PC-9 (cell line): ENCODE measurements at regions not wholly inside any gene's neighbourhood (a gene's known extent, or its start where the extent isn't known, plus 50 kb on each side); places are given as distances from the start of the nearest gene placed in this dataset.

Experiments
- BruUV-seq: library from RNA; stranded (reverse); fragments of 400-500 nt; replicated peaks from 2 replicates; lab custom pipeline; 2021; lab: Mats Ljungman, UMichigan
- CTCF ChIA-PET: fragments of 300-600 bp; sonication (Branson Sonifier 250); formaldehyde crosslinking; loops from one replicate; lab custom pipeline; 2022; ENCODE audit warnings: antibody characterized with exemption; lab: Charles Lee
- POLR2A ChIA-PET: fragments of 300-600 bp; sonication (Branson Sonifier 250); formaldehyde crosslinking; loops from one replicate; lab custom pipeline; 2022; ENCODE audit warnings: antibody characterized with exemption; ENCODE audit not compliant: unreplicated experiment; lab: Charles Lee
- DNase-seq, 2 experiments: peaks; one replicate each; pipeline versions ENCODE4 v3.0.0 to v3.0.0-alpha.2; 2015 to 2022; ENCODE audit warnings: mixed read lengths in 1 of 2
- H2AFZ ChIP-seq: fragments of 200-600 bp; sonication (generic); 2 replicates; pipeline ENCODE4 v1.8.1; 2017; ENCODE audit warnings: antibody characterized with exemption
- H3F3A ChIP-seq: fragments of 200-600 bp; sonication (generic); 2 replicates; pipeline ENCODE4 v1.8.1; 2017; ENCODE audit warnings: antibody characterized with exemption, mild to moderate bottlenecking, low read depth; ENCODE audit not compliant: insufficient read depth
- H3K27ac ChIP-seq: fragments of 200-600 bp; sonication (generic); 2 replicates; pipeline ENCODE4 v1.6.1; 2016; ENCODE audit warnings: mixed run types
- H3K27me3 ChIP-seq: fragments of 200-600 bp; sonication (generic); 2 replicates; pipeline ENCODE4 v1.6.1; 2016; ENCODE audit warnings: low read depth, mixed run types; ENCODE audit not compliant: insufficient read depth
- H3K36me3 ChIP-seq: fragments of 200-600 bp; sonication (generic); 2 replicates; pipeline ENCODE4 v1.6.1; 2016; ENCODE audit warnings: low read depth, mixed run types
- H3K4me1 ChIP-seq: fragments of 200-600 bp; sonication (generic); replicated peaks from 2 replicates; pipeline ENCODE4 v1.6.1; 2016; ENCODE audit warnings: mixed run types; ENCODE audit not compliant: insufficient read depth
- H3K4me2 ChIP-seq: fragments of 200-600 bp; sonication (generic); 2 replicates; pipeline ENCODE4 v1.6.1; 2017; ENCODE audit warnings: mixed run types
- H3K4me3 ChIP-seq: fragments of 200-600 bp; sonication (generic); 2 replicates; pipeline ENCODE4 v1.6.1; 2016; ENCODE audit warnings: mixed run types
- H3K79me2 ChIP-seq: fragments of 200-600 bp; sonication (generic); 2 replicates; pipeline ENCODE4 v1.6.1; 2017; ENCODE audit warnings: low read depth, mixed run types
- H3K9me2 ChIP-seq: fragments of 200-600 bp; sonication (generic); 2 replicates; pipeline ENCODE4 v1.8.1; 2017; ENCODE audit warnings: mild to moderate bottlenecking; ENCODE audit not compliant: insufficient read depth
- H3K9me3 ChIP-seq: fragments of 200-600 bp; sonication (generic); 2 replicates; pipeline ENCODE4 v1.8.1; 2016; ENCODE audit warnings: low read depth; ENCODE audit not compliant: insufficient read depth
- H4K20me1 ChIP-seq: fragments of 200-600 bp; sonication (generic); 2 replicates; pipeline ENCODE4 v1.8.1; 2017; ENCODE audit not compliant: insufficient read depth
- EZH2 ChIP-seq: fragments of 200-600 bp; sonication (generic); IDR thresholded peaks from 2 replicates; pipeline ENCODE4 v1.8.0; 2017; ENCODE audit warnings: antibody characterized with exemption, low read depth
- intact Hi-C: fragments of 100-400 bp; cut with micrococcal nuclease; formaldehyde crosslinking; loops from one replicate; pipeline ENCODE4 v1.10.0; 2022; ENCODE audit not compliant: unreplicated experiment
- TF ChIP-seq, protein P1 (sequence below): fragments of 200-600 bp; sonication (generic); conservative IDR thresholded peaks from 2 replicates; pipeline ENCODE4 v1.6.1; 2017; ENCODE audit warnings: mixed run types, antibody characterized with exemption, mild to moderate bottlenecking, moderate library complexity

DNA sequence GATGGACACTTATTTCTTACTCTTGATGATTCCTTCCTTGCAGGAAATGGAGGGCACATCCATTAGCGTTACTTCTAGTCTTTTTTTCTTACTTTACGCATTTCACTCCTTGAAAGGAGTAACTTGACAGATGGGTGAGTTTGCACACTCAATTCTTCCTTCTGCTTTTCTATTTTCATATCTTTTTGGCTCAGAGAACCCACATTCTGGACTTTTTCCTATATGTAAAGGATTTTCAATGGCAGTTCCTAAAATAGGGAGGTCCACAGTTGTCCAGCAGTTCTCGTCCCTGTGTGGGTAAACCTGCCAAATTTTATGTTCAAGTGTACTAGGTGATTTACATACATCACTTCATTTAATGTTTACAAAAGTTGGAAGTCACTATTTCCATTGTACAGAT, 440.0 kb upstream of the KIRREL3 start:
- Histone ChIP-seq H3K79me2 (no peaks in the 10 kb centered on the region), H3K9me3 (no peaks in the 10 kb centered on the region), H4K20me1 (no peaks in the 10 kb centered on the region), H3K4me2 (no peak overlapping the region), H3K27me3 (no peaks in the 10 kb centered on the region), H3K27ac (no peak overlapping the region), H3F3A (no peaks in the 10 kb centered on the region), H3K4me3 (no peak overlapping the region), H2AFZ (no peak overlapping the region), H3K4me1 (no peaks in the 10 kb centered on the region), H3K36me3 (no peaks in the 10 kb centered on the region), H3K9me2 (no peaks in the 10 kb centered on the region)
- TF ChIP-seq, protein P1, sequence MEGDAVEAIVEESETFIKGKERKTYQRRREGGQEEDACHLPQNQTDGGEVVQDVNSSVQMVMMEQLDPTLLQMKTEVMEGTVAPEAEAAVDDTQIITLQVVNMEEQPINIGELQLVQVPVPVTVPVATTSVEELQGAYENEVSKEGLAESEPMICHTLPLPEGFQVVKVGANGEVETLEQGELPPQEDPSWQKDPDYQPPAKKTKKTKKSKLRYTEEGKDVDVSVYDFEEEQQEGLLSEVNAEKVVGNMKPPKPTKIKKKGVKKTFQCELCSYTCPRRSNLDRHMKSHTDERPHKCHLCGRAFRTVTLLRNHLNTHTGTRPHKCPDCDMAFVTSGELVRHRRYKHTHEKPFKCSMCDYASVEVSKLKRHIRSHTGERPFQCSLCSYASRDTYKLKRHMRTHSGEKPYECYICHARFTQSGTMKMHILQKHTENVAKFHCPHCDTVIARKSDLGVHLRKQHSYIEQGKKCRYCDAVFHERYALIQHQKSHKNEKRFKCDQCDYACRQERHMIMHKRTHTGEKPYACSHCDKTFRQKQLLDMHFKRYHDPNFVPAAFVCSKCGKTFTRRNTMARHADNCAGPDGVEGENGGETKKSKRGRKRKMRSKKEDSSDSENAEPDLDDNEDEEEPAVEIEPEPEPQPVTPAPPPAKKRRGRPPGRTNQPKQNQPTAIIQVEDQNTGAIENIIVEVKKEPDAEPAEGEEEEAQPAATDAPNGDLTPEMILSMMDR: no peak
- no peak for TF ChIP-seq EZH2
- no TSS peak for BruUV-seq
- CTCF ChIA-PET: no interaction called here
- intact Hi-C loops: no loop called here
- POLR2A ChIA-PET: no interaction called here
- no peak for DNase-seq

DNA sequence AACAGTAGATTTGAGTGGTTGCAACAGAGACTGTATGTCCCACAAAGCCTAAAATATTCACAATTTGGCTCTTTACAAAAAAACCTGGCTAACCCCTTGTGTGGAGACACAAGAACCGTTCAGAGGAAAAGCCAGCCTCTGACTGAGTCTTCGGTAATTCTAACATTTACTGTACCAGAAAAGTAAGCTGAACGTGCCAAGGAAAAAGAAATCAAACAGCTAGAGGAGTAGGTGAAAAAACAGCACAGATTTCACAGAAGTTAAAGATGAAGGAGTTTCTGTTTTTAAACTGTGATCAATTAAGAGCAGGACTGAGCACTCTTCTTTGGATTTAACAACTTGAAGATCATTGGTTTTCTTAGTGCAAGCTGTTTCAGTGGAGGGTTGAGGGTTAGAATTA, 424.7 kb upstream of the KIRREL3 start:
- Histone ChIP-seq H3K4me2 (no peak overlapping the region), H4K20me1 (no peaks in the 10 kb centered on the region), H3K79me2 (no peaks in the 10 kb centered on the region), H3F3A (no peaks in the 10 kb centered on the region), H2AFZ (no peak overlapping the region), H3K4me3 (no peak overlapping the region), H3K9me2 (no peaks in the 10 kb centered on the region), H3K36me3 (no peaks in the 10 kb centered on the region), H3K27ac (no peak overlapping the region), H3K27me3 (no peaks in the 10 kb centered on the region), H3K4me1 (no peaks in the 10 kb centered on the region), H3K9me3 (no peaks in the 10 kb centered on the region)
- BruUV-seq: no TSS peak
- no peak for TF ChIP-seq EZH2
- TF ChIP-seq, protein P1: no peak
- ChIA-PET POLR2A (no interaction called here), CTCF (no interaction called here)
- intact Hi-C loops: no loop called here
- no peak for DNase-seq

DNA sequence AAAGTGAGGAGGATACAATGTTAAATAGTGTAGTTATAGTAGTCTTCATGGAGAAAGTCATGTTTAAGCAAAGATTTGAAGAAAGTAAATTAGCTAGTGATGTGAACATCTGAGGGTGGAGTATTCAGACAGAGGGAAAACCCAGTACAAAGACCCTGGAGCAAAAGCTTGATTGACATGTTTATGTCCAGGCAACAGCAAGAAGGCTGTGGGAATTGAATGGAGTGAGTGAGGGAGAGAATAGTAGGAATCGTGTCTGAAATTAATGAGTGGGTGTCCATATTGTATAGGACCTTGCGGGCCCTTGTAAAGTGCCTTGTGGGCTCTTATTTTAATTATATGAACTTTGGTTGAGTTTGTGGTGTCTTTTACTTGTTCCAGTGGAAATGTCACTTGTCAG, 424.1 kb upstream of the KIRREL3 start:
- Histone ChIP-seq H3K9me2 (no peaks in the 10 kb centered on the region), H3K9me3 (no peaks in the 10 kb centered on the region), H3K36me3 (no peaks in the 10 kb centered on the region), H3K4me1 (no peaks in the 10 kb centered on the region), H3K27ac (no peak overlapping the region), H3F3A (no peaks in the 10 kb centered on the region), H2AFZ (no peak overlapping the region), H3K4me2 (no peak overlapping the region), H4K20me1 (no peaks in the 10 kb centered on the region), H3K79me2 (no peaks in the 10 kb centered on the region), H3K27me3 (no peaks in the 10 kb centered on the region), H3K4me3 (no peak overlapping the region)
- DNase-seq: no peak
- ChIA-PET CTCF (no interaction called here), POLR2A (no interaction called here)
- no TSS peak for BruUV-seq
- intact Hi-C loops: no loop called here
- TF ChIP-seq, protein P1: no peak
- no peak for TF ChIP-seq EZH2
